HG02610 (cell line): ENCODE measurements at regions not wholly inside any gene's neighbourhood (a gene's known extent, or its start where the extent isn't known, plus 50 kb on each side); places are given as distances from the start of the nearest gene placed in this dataset.

Experiments used
- ATAC-seq: cut with Tn5 transposase; IDR thresholded peaks from one replicate; pipeline ENCODE4 v1.9.1; 2021; ENCODE audit warnings: mild to moderate bottlenecking, moderate library complexity; ENCODE audit not compliant: unreplicated experiment

DNA sequence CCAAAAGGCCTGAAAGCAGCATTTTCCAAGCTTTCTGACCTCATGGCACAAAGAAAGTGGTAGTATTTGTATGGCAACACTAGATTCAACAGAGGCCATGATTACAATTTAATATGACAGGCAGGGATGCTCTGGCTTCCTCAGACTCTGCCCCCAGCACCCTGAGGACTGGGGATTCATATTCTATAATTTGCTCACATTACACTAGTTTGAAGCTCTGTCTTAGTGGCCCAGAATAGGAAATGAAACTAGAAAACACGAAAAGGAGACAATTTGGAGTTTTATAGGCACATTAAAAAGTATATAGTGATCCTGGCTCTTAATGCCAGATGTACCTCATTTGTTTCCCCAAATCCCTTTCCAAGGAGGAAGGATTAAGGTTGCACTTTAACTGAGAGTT lies 173.0 kb upstream of the STK17B start:
- ATAC-seq: no peak

- no peak for ATAC-seq
Observed at GRCh38 chr2:196353717-196354116, 182.3 kb upstream of the STK17B start.

DNA sequence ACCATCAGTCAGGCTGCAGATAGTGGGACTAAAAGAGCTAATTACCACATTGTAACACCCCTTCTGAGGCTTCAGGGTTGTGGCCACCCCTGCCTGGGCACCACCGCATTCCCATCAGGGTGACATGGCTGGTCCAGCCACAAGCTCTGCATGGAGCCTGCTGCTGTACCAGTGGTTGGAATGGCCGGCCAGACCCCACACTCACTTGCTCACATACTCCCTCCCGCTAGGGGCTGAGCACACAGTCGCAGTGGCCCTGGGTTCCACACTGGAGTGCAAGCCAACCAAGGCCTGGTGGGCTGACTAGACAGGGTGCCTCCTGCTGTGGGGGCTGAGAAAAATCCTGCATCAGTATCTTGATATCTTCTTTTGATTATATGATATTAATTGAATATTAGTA lies 182.8 kb upstream of the STK17B start:
- no peak for ATAC-seq

DNA sequence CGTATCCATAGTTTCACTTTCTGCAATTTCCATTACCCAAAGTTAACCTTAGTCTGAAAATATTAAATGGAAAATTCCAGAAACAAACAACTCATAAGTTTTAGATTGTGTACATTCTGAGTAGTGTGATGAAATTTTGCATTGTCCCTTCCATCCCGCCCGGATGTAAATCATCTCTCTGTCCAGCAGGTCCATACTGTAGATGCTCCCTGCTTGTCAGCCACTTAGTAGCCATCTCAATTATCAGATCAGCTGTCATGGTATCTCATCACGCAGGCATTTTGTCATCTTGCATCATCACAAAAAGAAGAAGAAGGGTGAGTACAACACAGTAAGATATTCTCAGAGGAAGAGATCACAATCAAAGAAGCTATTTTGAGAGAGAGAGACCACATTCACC lies 185.0 kb upstream of the STK17B start:
- ATAC-seq: no peak

- no peak for ATAC-seq
Observed at GRCh38 chr2:196360650-196361049, 189.3 kb upstream of the STK17B start.

DNA sequence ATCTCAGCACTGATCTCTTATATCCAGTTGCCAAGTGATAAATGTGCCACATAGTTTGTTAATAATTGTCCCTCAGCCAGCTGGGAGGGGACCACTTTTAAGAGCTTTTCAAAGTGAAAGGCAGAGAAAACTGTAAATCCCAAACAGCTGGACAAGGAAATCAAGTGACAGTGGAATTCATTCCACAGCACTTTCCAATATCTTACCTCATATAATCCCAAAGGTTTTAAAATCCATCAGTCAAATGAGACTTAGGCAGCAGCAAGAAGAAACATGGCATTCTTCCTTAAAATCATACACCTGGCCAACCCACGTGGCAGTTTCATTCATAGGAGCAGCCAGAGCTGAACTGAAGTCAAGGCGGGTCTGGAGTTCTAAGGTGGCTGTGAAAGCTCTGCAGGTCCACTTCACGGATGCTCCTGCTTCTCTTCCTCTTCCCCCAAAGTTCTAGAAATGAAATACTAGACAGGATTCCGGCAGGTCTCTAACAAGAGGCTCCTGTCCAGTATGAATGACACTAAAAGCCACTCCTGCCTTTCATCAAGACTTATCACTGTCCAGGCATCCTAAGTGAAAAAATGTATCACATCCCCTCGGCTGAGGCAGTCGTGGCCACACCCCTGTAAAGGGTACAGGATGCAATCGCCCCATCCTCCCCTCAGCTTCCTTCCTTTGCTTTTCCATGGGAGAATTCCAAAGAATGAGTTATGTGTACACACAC lies 190.4 kb upstream of the STK17B start:
- no peak for ATAC-seq

DNA sequence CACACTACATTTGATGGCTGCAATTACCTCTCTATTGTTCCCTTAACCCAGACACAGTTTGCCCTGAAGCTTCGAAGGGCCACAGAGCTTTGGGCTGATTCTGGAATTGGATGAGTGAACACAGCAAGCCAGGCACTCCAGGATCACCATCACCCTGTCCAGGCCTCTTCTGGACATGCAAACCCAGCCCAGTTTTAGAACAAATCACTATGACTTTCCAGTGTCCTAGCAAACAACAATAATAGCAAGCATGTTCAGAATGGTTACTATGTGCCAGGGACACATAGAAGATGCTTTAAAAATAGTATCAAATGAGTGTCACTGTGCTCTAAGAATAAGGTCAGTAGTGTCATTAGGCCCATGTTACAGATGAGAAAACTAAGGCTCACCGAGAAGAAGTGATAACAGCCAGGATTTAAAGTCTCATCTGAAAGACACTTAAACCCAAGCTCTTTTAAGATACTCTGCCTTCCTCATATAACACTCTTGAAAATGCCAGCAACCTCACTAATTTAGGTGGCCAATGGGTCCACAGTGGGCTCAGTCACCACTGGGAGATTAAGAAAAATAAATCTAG lies 191.7 kb upstream of the STK17B start:
- no peak for ATAC-seq

- no peak for ATAC-seq
Observed at GRCh38 chr2:196365145-196365544, 193.8 kb upstream of the STK17B start.

- ATAC-seq: no peak
Observed at GRCh38 chr2:196365923-196366322, 194.5 kb upstream of the STK17B start.

DNA sequence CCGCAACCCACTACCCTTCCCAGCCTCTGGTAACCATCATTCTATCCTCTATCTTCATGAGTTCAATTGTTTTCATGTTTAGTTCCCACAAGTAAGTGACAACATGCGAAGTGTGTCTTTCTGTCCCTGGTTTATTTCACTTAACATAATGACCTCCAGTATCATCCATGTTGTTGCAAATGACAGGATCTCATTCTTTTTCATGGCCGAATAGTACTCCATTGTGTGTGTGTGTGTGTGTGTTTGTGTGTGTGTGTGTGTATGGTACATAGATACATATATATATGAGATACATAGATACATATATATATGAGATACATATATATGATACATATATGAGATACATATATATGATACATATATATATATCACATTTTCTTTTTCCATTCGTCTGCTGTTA lies 196.3 kb upstream of the STK17B start:
- ATAC-seq: no peak

DNA sequence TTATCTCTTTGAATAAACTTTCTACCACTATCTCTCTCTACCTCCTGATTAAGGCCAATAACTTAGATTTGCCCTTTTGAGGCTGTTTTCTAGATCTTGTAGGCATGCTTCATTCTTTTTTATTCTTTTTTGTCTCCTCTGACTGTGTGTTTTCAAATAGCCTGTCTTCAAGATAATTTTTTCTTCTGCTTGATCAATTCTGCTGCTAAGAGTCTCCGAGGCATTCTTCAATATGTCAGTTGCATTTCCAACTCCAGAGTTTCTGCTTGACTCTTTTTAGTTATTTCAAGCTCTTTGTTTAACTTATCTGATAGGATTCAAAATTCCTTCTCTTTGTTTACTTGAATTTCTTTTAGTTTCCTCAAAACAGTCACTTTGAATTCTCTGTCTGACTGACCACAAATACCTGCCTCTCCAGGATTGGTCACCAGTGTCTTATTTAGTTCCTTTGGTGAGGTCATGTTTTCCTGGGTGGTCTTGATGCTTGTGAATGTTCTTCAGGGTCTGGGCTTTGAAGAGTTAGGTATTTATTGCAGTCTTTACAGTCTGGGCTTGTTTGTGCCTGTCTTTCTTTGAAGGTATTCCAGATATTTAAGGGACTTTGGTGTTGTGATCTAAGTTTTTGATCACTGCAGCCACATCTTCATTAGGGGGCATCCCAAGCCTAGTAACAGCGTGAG lies 197.3 kb upstream of the STK17B start:
- ATAC-seq: no peak

DNA sequence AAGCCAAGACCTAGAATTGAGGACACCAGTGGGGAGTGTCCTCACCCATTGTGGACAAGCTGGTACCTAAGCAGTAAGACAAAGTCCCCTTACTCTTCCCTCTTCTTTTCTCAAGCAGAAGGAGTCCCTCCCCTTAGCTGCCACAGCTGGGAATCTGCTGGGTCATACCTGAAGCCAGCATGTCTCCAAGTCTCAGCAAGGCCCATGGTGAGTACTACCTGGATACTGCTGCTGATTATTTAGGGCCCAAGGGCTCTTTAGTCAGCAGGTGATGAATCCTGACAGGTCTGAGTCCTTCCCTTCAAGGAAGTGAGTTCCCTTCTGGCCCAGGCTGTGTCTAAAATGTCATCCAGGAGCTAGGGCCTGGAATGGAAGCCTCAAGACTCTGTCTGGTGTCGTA lies 198.6 kb upstream of the STK17B start:
- ATAC-seq: no peak

DNA sequence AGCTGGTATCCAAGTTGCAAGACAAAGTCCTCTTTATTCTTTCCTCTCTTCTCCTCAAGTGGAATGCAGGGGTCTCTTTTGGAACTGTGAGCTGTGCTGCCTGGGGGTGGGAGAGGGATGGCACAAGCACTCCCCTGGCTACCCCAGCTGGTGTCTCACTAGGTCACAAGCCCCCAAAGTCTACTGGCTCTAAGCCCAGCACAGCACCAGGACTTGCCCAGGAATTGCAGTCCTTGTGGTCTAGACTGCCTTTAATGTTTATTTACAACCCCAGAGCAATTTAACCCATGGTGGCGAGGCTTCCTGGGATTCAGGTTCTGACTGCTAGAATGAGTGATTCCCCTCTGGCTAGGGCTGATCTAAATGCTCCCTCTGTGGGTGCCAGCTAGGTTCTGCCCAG lies 199.0 kb upstream of the STK17B start:
- no peak for ATAC-seq

DNA sequence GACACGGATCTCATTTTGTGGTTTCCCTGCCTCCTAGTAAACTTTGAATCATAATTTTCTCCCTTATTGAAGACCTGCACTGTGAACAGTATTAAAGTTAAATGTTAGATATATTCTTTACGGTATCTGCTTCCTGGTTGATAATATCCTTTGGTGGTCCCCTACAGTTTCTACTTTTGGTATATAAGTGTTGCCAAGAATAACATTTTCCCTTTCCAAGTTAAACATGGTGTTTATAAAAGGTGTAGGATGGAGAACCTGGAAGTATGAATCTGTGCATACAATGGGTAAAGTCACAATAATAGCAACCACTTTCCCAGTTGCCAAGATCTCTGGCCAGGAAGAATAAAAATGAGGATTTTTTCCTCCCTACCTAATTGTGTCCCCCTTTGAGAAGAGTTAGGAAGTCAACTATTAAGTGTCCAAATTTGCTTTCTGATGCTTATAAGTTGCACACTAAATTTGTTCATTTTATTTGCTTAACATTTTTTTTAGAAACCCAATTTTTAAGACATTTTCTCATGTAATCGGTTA lies 201.0 kb upstream of the STK17B start:
- ATAC-seq: no peak

DNA sequence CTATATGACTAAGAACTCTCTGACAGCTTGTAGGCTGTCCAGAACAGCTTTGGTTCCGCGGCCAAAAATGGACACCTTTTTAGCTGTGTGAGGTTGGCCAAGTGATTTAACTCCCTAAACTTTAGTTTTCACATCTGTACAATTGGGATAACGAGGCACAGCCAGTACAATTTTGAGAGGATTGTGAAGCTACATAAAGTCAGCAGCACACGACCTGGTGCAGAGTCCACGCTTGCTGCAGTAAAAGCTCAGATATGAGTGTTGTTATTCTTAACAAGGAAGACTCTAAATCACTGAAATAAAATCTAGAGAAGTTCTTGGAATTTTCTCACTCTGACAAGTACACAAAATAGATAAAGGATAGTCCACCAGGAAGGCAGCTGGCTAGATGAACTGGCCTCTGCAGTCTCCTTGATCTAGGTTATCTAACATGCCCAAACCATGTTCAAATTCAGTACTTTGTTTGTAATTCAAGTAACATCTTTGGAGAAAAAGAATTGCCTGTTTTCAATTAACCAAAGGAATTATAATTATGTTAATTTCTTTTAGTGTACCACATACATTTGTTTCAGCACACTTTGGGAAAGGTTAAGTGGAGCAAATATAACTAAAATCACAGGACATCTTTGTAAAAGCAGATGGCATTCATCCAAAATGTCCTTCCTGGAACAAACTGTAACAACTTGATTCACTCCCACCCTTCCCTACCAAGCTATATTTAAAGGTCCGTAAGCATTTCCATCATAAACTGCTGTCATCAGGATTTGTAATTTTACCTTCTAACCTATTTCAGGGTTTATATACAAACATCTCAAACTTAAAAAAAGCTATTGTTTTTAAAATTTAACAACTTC lies 201.7 kb upstream of the STK17B start:
- no peak for ATAC-seq

DNA sequence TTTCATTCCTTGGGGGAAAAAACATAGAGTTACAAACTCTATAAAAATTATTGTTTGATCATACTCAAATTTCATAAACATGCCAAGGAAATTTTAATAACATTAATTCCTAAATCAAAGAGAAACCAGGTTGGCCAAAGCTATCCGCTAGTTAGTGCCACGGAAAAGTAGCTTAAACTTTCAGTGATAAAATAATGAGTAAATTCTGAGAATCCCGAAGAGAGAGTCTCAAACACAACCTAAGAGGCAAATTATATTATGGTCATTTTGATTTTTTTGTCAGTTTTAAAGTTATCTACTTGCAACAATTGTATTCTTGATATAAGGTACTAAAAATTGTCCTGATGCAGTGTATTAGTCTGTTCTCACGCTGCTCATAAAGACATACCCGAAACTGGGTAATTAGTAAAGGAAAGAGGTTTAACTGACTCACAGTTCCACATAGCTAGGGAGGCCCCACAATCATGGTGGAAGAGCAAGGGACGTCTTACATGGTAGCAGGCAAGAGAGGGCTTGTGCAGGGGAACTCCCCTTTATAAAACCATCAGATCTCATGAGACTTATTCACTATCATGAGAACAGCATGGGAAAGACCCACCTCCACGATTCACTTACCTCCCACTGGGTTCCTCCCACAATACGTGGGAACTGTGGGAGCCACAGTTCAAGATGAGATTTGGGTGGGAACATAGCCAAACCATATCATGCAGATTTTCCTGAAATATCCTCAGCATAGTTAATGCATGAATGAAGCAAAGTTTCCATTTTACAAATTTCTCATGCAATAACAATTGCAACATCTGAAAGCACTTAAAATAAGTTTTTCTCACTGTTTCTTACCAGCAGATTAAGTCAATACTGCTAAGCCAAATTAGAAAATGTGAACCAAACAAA lies 205.9 kb upstream of the STK17B start:
- peak; percentile 79 for ATAC-seq

GRCh38 chr2:196379600-196379999 lies 208.2 kb upstream of the STK17B start:
- no peak for ATAC-seq

DNA sequence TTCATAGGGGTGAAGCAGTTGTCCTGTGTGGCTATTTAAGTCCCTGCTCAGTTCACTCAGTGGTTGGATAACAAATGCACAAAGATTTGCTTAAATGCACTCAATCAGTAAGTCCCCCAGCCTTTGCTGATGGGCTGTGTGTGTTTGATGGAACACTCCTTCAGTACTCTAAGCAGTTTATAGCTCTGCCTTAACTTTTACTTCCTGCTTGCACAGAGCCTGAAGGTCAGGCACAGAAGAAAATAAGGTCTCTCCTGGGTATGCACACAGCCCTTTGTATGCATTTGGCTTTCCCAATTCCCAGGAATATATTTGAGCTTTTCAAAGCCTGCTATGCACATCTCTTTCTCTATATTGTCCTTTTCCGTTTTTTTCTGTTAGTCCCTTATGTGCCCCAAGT lies 208.7 kb upstream of the STK17B start:
- no peak for ATAC-seq

DNA sequence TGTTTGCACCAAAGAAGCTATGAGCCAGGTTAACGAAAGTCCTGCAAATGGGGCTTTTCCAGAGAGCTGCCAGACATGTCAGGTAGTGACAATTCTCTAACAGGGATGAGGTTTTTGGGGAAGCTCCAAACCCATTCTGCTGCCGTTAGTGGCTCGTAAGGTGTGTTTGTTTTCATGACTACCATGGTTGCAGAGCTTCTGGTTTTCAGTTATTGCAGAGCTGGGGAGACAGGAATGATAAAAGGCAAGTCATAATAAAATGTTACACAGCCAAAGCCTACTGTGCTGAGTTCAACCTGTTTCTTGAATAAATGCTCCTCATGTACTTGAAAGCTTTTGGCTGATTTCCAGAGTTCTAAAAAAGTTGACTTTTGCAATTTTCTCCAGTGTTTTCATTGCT lies 209.2 kb upstream of the STK17B start:
- ATAC-seq: no peak

GRCh38 chr2:196381464-196381863 lies 210.1 kb upstream of the STK17B start:
- no peak for ATAC-seq
